Activated CD4-positive, alpha-beta memory T cell treated with anti-CD3 and anti-CD28 coated beads for 36 hours (primary cell): ENCODE measurements at regions not wholly inside any gene's neighbourhood (a gene's known extent, or its start where the extent isn't known, plus 50 kb on each side); places are given as distances from the start of the nearest gene placed in this dataset.

Source experiments
- CTCF ChIA-PET: fragments of 350-600 bp; sonication (Branson Sonifier 250); formaldehyde crosslinking; loops from one replicate; lab custom pipeline; 2021; ENCODE audit warnings: antibody characterized with exemption, inconsistent platforms; lab: Charles Lee
- POLR2A ChIA-PET: fragments of 350-600 bp; sonication (Branson Sonifier 250); formaldehyde crosslinking; loops from one replicate; lab custom pipeline; 2021; ENCODE audit warnings: antibody characterized with exemption; lab: Charles Lee
- DNase-seq: peaks from one replicate; pipeline ENCODE4 v3.0.0-alpha.2; 2020
- H3K27ac Mint-ChIP-seq: one replicate; pipeline ENCODE4 v1.8.0; 2021; ENCODE audit warnings: mixed read lengths
- H3K27me3 Mint-ChIP-seq: one replicate; pipeline ENCODE4 v1.8.0; 2021; ENCODE audit warnings: mixed read lengths
- H3K36me3 Mint-ChIP-seq: one replicate; pipeline ENCODE4 v1.8.0; 2021; ENCODE audit warnings: mixed read lengths
- H3K4me1 Mint-ChIP-seq: one replicate; pipeline ENCODE4 v1.8.0; 2021; ENCODE audit warnings: low read depth, mixed read lengths
- H3K4me3 Mint-ChIP-seq: one replicate; pipeline ENCODE4 v1.8.0; 2021; ENCODE audit warnings: mild to moderate bottlenecking, mixed read lengths
- H3K9me3 Mint-ChIP-seq: one replicate; pipeline ENCODE4 v1.8.0; 2021; ENCODE audit warnings: mixed read lengths
- intact Hi-C: fragments of 100-400 bp; cut with micrococcal nuclease; formaldehyde crosslinking; loops from one replicate; pipeline ENCODE4 v1.15.1; 2023

DNA sequence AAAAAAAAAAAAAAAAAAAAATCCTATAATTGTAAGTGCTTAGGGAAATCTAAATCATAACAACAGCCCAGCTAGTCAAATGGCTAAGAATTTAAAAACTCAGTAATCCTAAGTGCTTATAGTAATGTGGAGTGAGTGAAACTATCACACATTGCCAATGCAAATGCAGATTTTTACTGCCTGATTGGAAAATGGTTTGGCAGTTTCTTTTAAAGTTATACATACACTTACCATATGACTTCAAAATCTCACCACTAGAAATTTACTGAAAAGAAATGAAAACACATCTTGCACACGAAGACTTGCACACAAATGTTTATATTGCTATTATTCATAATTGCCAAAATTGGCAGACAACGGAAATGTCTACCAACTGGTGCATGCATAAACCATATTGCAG lies 51.3 kb upstream of the STXBP6 start:
- CTCF ChIA-PET: no interaction called here
- H3K27ac Mint-ChIP-seq: no peak overlapping the region
- no peaks in the 10 kb centered on the region for H3K27me3 Mint-ChIP-seq
- H3K4me1 Mint-ChIP-seq: no peaks in the 10 kb centered on the region
- POLR2A ChIA-PET: no interaction called here
- no peaks in the 10 kb centered on the region for H3K36me3 Mint-ChIP-seq
- intact Hi-C loops: no loop called here
- no peak overlapping the region for H3K4me3 Mint-ChIP-seq
- H3K9me3 Mint-ChIP-seq: no peaks in the 10 kb centered on the region
- no peak for DNase-seq
